ENCODE measurements at regions not wholly inside any gene's neighbourhood (a gene's known extent, or its start where the extent isn't known, plus 50 kb on each side); places are given as distances from the start of the nearest gene placed in this dataset.

GRCh38 chr9:118575341-118576070 is 793.7 kb downstream of the BRINP1 start (continued):
- TF ChIP-seq REST (IDR thresholded peaks at IDR 0.05; ENCODE audit: unreplicated experiment), result no peak
- TF ChIP-seq JUNB (IDR thresholded peaks at IDR 0.05; ENCODE audit: unreplicated experiment), result no peak
- no peak for TF ChIP-seq ZNF114 (CRISPR knock-in tag; IDR thresholded peaks at IDR 0.05)
- TF ChIP-seq CTCF (conservative IDR thresholded peaks at IDR 0.05; ENCODE audit: low read depth in 2 of 2), result no peak
- no peak for TF ChIP-seq STAT1 (IDR thresholded peaks at IDR 0.05; ENCODE audit: unreplicated experiment)

GRCh38 chr9:118577121-118577520 is 792.1 kb downstream of the BRINP1 start:
- H3K27ac Mint-ChIP-seq, result no peak overlapping the region
- Histone ChIP-seq H4K20me1 (replicated peaks; ENCODE audit: insufficient read depth) (no peaks in the 10 kb centered on the region), H3K27me3 (ENCODE audit: insufficient read depth) (no peaks in the 10 kb centered on the region), H3K4me2 (no peak overlapping the region), H3K79me2 (replicated peaks; ENCODE audit: insufficient read depth) (no peaks in the 10 kb centered on the region), H3K4me3 (no peak overlapping the region), H3K9me2 (ENCODE audit: insufficient read depth) (no peaks in the 10 kb centered on the region), H3K36me3 (ENCODE audit: insufficient read depth) (no peaks in the 10 kb centered on the region), H3F3A (replicated peaks; ENCODE audit: low read depth) (no peaks in the 10 kb centered on the region), H2AFZ (no peak overlapping the region), H3K27ac (ENCODE audit: low read depth) (no peak overlapping the region), H3K4me1 (ENCODE audit: insufficient read depth) (no peaks in the 10 kb centered on the region)
- H3K9me3 Mint-ChIP-seq, result peaks cover 22% of the 10 kb centered on the region
- DNase-seq (ENCODE audit: low spot score), result no peak
- H3K4me1 Mint-ChIP-seq, result no peaks in the 10 kb centered on the region
- H3K4me3 Mint-ChIP-seq, result no peak overlapping the region
- peaks cover 4% of the 10 kb centered on the region; the same call in 2 of the 3 replicates for H3K36me3 Mint-ChIP-seq (ENCODE audit: low read depth)
- TF ChIP-seq CREB1 (CRISPR knock-in tag; IDR thresholded peaks at IDR 0.05; ENCODE audit: low read depth) (no peak), JUNB (IDR thresholded peaks at IDR 0.05; ENCODE audit: unreplicated experiment) (no peak), ZNF462 (CRISPR knock-in tag; IDR thresholded peaks at IDR 0.05) (no peak)
- H3K27me3 Mint-ChIP-seq (ENCODE audit: insufficient read depth, low read depth, poor library complexity), result no peaks in the 10 kb centered on the region
- no peak for ATAC-seq

All from GM23338 (cell line).